GM23248 (cell line): ENCODE measurements at regions not wholly inside any gene's neighbourhood (a gene's known extent, or its start where the extent isn't known, plus 50 kb on each side); places are given as distances from the start of the nearest gene placed in this dataset.
"Not testable (repeated sequence)": the region's sequence is repeated elsewhere in the genome, so short reads cannot be mapped to it uniquely, and the experiment has no call there.

ENCODE experiments used
- EZH2 ChIP-seq: fragments of 200-600 bp; sonication (generic); IDR thresholded peaks from 2 replicates; pipeline ENCODE4 v1.6.1; 2018; ENCODE audit warnings: antibody characterized with exemption, mild to moderate bottlenecking; ENCODE audit not compliant: insufficient read depth, poor library complexity, severe bottlenecking
- EZH2phosphoT487 ChIP-seq: fragments of 200-600 bp; sonication (generic); IDR thresholded peaks from 2 replicates; pipeline ENCODE4 v1.6.1; 2018; ENCODE audit warnings: antibody characterized with exemption, moderate library complexity, mild to moderate bottlenecking, low read depth; ENCODE audit not compliant: insufficient read depth

GRCh38 chr14:19238584-19238983 is 195.6 kb downstream of the POTEG start:
- TF ChIP-seq EZH2, EZH2phosphoT487: not testable (repeated sequence)
